ENCODE measurements at regions not wholly inside any gene's neighbourhood (a gene's known extent, or its start where the extent isn't known, plus 50 kb on each side); places are given as distances from the start of the nearest gene placed in this dataset.
A peak's percentile ranks its signal among the peaks of the same experiment; 100 is the strongest.
"Not testable (repeated sequence)": the region's sequence is repeated elsewhere in the genome, so short reads cannot be mapped to it uniquely, and the experiment has no call there.

- not testable (repeated sequence) for DNase-seq
Observed at GRCh38 chr1:67902546-67903223, 69.4 kb upstream of the GNG12 start.

- DNase-seq = no peak
Observed at GRCh38 chr1:67898033-67898726, 64.9 kb upstream of the GNG12 start.

- peak; percentile 25 for DNase-seq
Observed at GRCh38 chr1:67897270-67897949, 64.1 kb upstream of the GNG12 start.

GRCh38 chr1:67896826-67897225 lies 63.6 kb upstream of the GNG12 start:
- no peak for DNase-seq

- no peak for DNase-seq
Observed at GRCh38 chr1:67894981-67895735, 61.9 kb upstream of the GNG12 start.

- DNase-seq = no peak
Observed at GRCh38 chr1:67893126-67893495, 59.8 kb upstream of the GNG12 start.

GRCh38 chr1:67892476-67893125 lies 59.3 kb upstream of the GNG12 start:
- DNase-seq = no peak

GRCh38 chr1:67890857-67891256 lies 57.6 kb upstream of the GNG12 start:
- DNase-seq = no peak

- DNase-seq = no peak
Observed at GRCh38 chr1:67889953-67890567, 56.8 kb upstream of the GNG12 start.

GRCh38 chr1:67889466-67889865 lies 56.2 kb upstream of the GNG12 start:
- DNase-seq = no peak

GRCh38 chr1:67888216-67889106 lies 55.2 kb upstream of the GNG12 start:
- no peak for DNase-seq

- no peak for DNase-seq
Observed at GRCh38 chr1:67887146-67887545, 53.9 kb upstream of the GNG12 start.

- no peak for DNase-seq
Observed at GRCh38 chr1:67886076-67886475, 52.8 kb upstream of the GNG12 start.

GRCh38 chr1:67883069-67883468 lies 49.8 kb upstream of the GNG12 start:
- DNase-seq = no peak

Data from left kidney (tissue), 1 donor.